ENCODE measurements at regions not wholly inside any gene's neighbourhood (a gene's known extent, or its start where the extent isn't known, plus 50 kb on each side); places are given as distances from the start of the nearest gene placed in this dataset.

DNA sequence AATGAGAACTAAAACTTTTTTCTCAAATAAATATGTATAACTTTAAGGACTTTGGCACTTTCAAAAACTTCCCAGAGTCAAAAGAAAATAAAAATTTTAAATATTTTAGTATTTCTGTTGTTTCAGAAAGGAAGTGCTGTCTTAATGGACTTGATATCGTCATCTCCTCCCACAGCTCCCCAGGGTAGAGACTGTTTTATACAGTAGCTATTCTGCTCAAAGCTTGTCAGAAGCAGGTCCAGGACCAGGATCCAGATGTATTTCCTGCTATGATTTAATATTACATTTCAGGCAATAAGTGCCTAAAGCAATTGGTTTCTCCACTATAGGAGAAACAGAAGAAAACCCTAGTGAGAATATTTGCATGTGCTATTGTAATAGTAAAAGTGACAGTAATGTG, 218.5 kb upstream of the G2E3 start:
- TF ChIP-seq POLR2A (IDR thresholded peaks at IDR 0.05), result no peak
- TF ChIP-seq, protein P1, sequence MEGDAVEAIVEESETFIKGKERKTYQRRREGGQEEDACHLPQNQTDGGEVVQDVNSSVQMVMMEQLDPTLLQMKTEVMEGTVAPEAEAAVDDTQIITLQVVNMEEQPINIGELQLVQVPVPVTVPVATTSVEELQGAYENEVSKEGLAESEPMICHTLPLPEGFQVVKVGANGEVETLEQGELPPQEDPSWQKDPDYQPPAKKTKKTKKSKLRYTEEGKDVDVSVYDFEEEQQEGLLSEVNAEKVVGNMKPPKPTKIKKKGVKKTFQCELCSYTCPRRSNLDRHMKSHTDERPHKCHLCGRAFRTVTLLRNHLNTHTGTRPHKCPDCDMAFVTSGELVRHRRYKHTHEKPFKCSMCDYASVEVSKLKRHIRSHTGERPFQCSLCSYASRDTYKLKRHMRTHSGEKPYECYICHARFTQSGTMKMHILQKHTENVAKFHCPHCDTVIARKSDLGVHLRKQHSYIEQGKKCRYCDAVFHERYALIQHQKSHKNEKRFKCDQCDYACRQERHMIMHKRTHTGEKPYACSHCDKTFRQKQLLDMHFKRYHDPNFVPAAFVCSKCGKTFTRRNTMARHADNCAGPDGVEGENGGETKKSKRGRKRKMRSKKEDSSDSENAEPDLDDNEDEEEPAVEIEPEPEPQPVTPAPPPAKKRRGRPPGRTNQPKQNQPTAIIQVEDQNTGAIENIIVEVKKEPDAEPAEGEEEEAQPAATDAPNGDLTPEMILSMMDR (IDR thresholded peaks at IDR 0.05), result no peak

Measured in esophagus squamous epithelium (tissue), 4 donors.